GM12892 (cell line): ENCODE measurements at regions not wholly inside any gene's neighbourhood (a gene's known extent, or its start where the extent isn't known, plus 50 kb on each side); places are given as distances from the start of the nearest gene placed in this dataset.

Experiments used
- POLR2A ChIP-seq: IDR thresholded peaks from 2 replicates; pipeline ENCODE4 v1.6.1; 2011; ENCODE audit warnings: low read depth, low read length, control low read depth
- TAF1 ChIP-seq: IDR thresholded peaks from 2 replicates; pipeline ENCODE4 v1.6.1; 2011; ENCODE audit warnings: low read depth, mild to moderate bottlenecking, control low read depth, low read length, borderline replicate concordance

DNA sequence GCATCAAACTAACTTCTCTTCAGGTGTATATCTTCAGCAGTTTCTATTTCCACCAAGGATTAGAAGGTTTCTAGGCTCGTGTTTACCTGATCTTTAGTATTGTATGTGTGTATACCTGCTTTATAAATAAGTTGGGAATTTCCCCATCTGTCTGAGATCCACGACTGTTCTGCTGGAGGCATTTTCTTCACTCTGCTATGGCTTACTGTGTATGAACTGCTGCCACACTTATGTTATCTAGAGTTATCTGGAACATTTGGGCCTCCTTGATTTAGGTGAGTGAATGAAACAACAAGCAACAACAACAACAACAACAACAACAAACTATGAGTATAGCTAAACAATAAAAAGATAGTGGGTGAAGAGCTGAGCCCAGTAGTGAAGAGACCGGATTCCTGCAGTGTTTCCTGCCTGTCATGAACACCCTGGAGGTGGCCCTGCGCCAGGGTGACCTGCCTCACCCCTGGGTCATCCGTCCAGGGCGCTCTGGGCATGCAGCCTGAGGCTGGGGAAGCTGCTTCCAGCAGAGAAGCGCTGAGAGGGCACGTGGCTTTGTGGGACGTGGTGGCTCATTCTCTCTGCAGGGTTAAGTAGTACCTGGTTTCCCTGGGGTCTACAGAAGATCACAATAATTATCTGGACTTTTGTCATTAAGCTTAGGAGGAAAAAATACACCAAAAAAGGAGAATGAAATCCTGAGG, 56.1 kb upstream of the GATA6 start:
- TF ChIP-seq TAF1 (no peak), POLR2A (no peak)
